GM23248 (cell line): ENCODE measurements at regions not wholly inside any gene's neighbourhood (a gene's known extent, or its start where the extent isn't known, plus 50 kb on each side); places are given as distances from the start of the nearest gene placed in this dataset.
A peak's percentile ranks its signal among the peaks of the same experiment; 100 is the strongest.

Experiments
- DNase-seq: peaks from one replicate; pipeline ENCODE4 v3.0.0-alpha.2; 2015
- H2AFZ ChIP-seq: fragments of 200-600 bp; sonication (generic); 2 replicates; pipeline ENCODE4 v1.6.1; 2016; ENCODE audit warnings: antibody characterized with exemption
- H3F3A ChIP-seq: fragments of 200-600 bp; sonication (generic); 2 replicates; pipeline ENCODE4 v1.6.1; 2016; ENCODE audit warnings: mild to moderate bottlenecking, antibody characterized with exemption, mixed run types; ENCODE audit not compliant: insufficient read depth
- H3K27ac ChIP-seq: fragments of 200-600 bp; sonication (generic); 2 replicates; pipeline ENCODE4 v1.5.1; 2016; ENCODE audit warnings: mild to moderate bottlenecking
- H3K27me3 ChIP-seq: fragments of 200-600 bp; sonication (generic); replicated peaks from 2 replicates; pipeline ENCODE4 v1.6.1; 2016; ENCODE audit warnings: mild to moderate bottlenecking; ENCODE audit not compliant: insufficient read depth
- H3K36me3 ChIP-seq: fragments of 200-600 bp; sonication (generic); 2 replicates; pipeline ENCODE4 v1.6.1; 2016; ENCODE audit warnings: low read depth, mild to moderate bottlenecking
- H3K4me1 ChIP-seq: fragments of 200-600 bp; sonication (generic); 2 replicates; pipeline ENCODE4 v1.6.1; 2016; ENCODE audit warnings: mild to moderate bottlenecking; ENCODE audit not compliant: insufficient read depth
- H3K4me2 ChIP-seq: fragments of 200-600 bp; sonication (generic); one replicate; pipeline ENCODE4 v1.6.1; 2016; ENCODE audit warnings: mild to moderate bottlenecking; ENCODE audit not compliant: unreplicated experiment
- H3K4me3 ChIP-seq: fragments of 200-600 bp; sonication (generic); 2 replicates; pipeline ENCODE4 v1.5.1; 2016; ENCODE audit warnings: mild to moderate bottlenecking
- H3K79me2 ChIP-seq: fragments of 200-600 bp; sonication (generic); 2 replicates; pipeline ENCODE4 v1.6.1; 2016; ENCODE audit warnings: mild to moderate bottlenecking; ENCODE audit not compliant: insufficient read depth
- H3K9ac ChIP-seq: fragments of 200-600 bp; sonication (generic); 2 replicates; pipeline ENCODE4 v1.6.1; 2016; ENCODE audit warnings: mild to moderate bottlenecking
- H3K9me2 ChIP-seq: fragments of 200-600 bp; sonication (generic); 2 replicates; pipeline ENCODE4 v1.6.1; 2016; ENCODE audit warnings: mixed run types, mild to moderate bottlenecking, moderate library complexity; ENCODE audit not compliant: insufficient read depth
- H3K9me3 ChIP-seq: fragments of 200-600 bp; sonication (generic); one replicate; pipeline ENCODE4 v1.6.1; 2017; ENCODE audit warnings: low read depth
- H4K20me1 ChIP-seq: fragments of 200-600 bp; sonication (generic); 2 replicates; pipeline ENCODE4 v1.6.0; 2016; ENCODE audit not compliant: insufficient read depth
- EZH2 ChIP-seq: fragments of 200-600 bp; sonication (generic); IDR thresholded peaks from 2 replicates; pipeline ENCODE4 v1.6.1; 2018; ENCODE audit warnings: antibody characterized with exemption, mild to moderate bottlenecking; ENCODE audit not compliant: insufficient read depth, poor library complexity, severe bottlenecking
- EZH2phosphoT487 ChIP-seq: fragments of 200-600 bp; sonication (generic); IDR thresholded peaks from 2 replicates; pipeline ENCODE4 v1.6.1; 2018; ENCODE audit warnings: antibody characterized with exemption, moderate library complexity, mild to moderate bottlenecking, low read depth; ENCODE audit not compliant: insufficient read depth
- WGBS, 2 experiments: methylation state at CpG; one replicate each; pipeline ENCODE4 v1.1.6; 2015 to 2017; ENCODE audit warnings: low lambda C conversion rate in 2 of 2, low coverage in 1 of 2; ENCODE audit errors: missing lambda C conversion rate in 2 of 2; 5-methylcytosine and 5-hydroxymethylcytosine counted together
- in situ Hi-C: fragments of 300-500 bp; cut with MboI; formaldehyde crosslinking; loops from 2 replicates; pipeline ENCODE4 v1.15.0; 2020

- Histone ChIP-seq H4K20me1 (no peaks in the 10 kb centered on the region), H3K4me1 (peaks cover 4% of the 10 kb centered on the region; the same call in 1 of the 2 replicates), H3K27ac (no peak overlapping the region), H3K9me2 (no peaks in the 10 kb centered on the region), H3K4me2 (no peak overlapping the region), H2AFZ (no peak overlapping the region), H3K9me3 (no peaks in the 10 kb centered on the region), H3F3A (no peaks in the 10 kb centered on the region), H3K36me3 (no peaks in the 10 kb centered on the region), H3K9ac (no peak overlapping the region), H3K4me3 (no peak overlapping the region), H3K79me2 (no peaks in the 10 kb centered on the region), H3K27me3 (peaks cover 52% of the 10 kb centered on the region)
- 12 to 29% methylated on average over 1 of the region's 1 CpG for WGBS, 2 experiments
- in situ Hi-C loops: no loop called here
- no peak for TF ChIP-seq EZH2
- TF ChIP-seq EZH2phosphoT487: no peak
- peak; percentile 4 for DNase-seq
These were observed 190.3 kb downstream of the TMEM167A start for GRCh38 chr5:82886911-82887310.

GRCh38 chr5:82885627-82886389 is 191.4 kb downstream of the TMEM167A start:
- Histone ChIP-seq H3K79me2 (no peaks in the 10 kb centered on the region), H3K4me2 (no peak overlapping the region)
- peak; percentile 5 for DNase-seq

DNA sequence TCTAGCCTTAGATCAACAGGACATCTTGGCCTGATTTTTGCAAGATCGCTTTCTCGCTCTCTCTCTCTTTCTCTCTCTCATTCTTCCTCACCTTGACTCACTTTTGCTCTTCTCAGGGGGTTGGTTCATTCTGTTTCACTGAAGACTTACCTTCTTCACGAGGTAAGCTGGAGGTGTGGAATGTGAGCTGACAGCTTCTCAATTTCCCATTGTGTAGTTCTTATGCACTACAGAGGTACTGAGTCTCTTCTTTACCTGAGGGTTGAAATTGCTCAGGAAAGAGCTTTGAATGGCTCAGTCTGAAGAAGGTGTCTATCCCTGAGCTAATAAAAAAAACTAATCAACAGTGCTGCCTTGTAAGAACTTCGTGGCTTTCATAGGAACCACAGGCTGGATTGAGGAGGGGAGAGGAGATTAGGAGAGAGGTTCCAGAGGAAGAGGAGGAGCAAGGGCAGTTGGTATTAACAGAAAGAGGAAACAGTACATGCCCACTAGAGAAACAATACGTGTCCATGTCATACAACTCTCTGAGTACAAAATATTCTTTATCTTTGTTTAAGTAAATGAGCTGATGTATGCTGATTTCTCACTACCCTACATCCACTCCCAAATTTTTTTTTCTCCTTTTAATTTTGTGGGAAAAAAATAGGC is 192.2 kb downstream of the TMEM167A start:
- H3K27ac ChIP-seq: no peak overlapping the region
- H2AFZ ChIP-seq: no peak overlapping the region
- no peak overlapping the region for H3K9ac ChIP-seq
- no peaks in the 10 kb centered on the region for H3K9me2 ChIP-seq
- no peaks in the 10 kb centered on the region for H3K79me2 ChIP-seq
- DNase-seq: no peak
- H3K27me3 ChIP-seq: peaks cover 44% of the 10 kb centered on the region
- H3K9me3 ChIP-seq: no peaks in the 10 kb centered on the region
- no peak overlapping the region for H3K4me2 ChIP-seq
- H4K20me1 ChIP-seq: no peaks in the 10 kb centered on the region
- in situ Hi-C loops: no loop called here
- H3F3A ChIP-seq: no peaks in the 10 kb centered on the region
- no peaks in the 10 kb centered on the region for H3K36me3 ChIP-seq
- H3K4me1 ChIP-seq: peaks cover 4% of the 10 kb centered on the region; the same call in 1 of the 2 replicates
- TF ChIP-seq EZH2phosphoT487 (no peak), EZH2 (no peak)
- no peak overlapping the region for H3K4me3 ChIP-seq
- 47 to 60% methylated on average over 5 of the region's 5 CpGs for WGBS, 2 experiments

More at GRCh38 chr5:82885627-82886389, 191.4 kb downstream of the TMEM167A start:
- H3K9me3 ChIP-seq: no peaks in the 10 kb centered on the region
- 40 to 50% methylated on average over 3 of the region's 3 CpGs for WGBS, 2 experiments
- H3K36me3 ChIP-seq: no peaks in the 10 kb centered on the region
- no peak overlapping the region for H3K27ac ChIP-seq
- H3K4me1 ChIP-seq: peaks cover 4% of the 10 kb centered on the region; the same call in 1 of the 2 replicates
- H4K20me1 ChIP-seq: no peaks in the 10 kb centered on the region
- in situ Hi-C loops: no loop called here
- H3K9ac ChIP-seq: no peak overlapping the region
- H2AFZ ChIP-seq: no peak overlapping the region
- TF ChIP-seq EZH2: no peak
- TF ChIP-seq EZH2phosphoT487: 0 out of 2 replicates have a peak, but pooled peaks have one; percentile 35
- no peaks in the 10 kb centered on the region for H3K9me2 ChIP-seq
- H3F3A ChIP-seq: no peaks in the 10 kb centered on the region
- peaks cover 46% of the 10 kb centered on the region for H3K27me3 ChIP-seq
- no peak overlapping the region for H3K4me3 ChIP-seq

GRCh38 chr5:82882316-82882715 is 194.9 kb downstream of the TMEM167A start:
- Histone ChIP-seq H3K9ac (no peak overlapping the region), H3K9me3 (peaks cover 5% of the 10 kb centered on the region), H3K27me3 (peaks cover 23% of the 10 kb centered on the region; the same call in 1 of the 2 replicates), H4K20me1 (no peaks in the 10 kb centered on the region), H3K9me2 (no peaks in the 10 kb centered on the region), H3K4me2 (no peak overlapping the region), H3K36me3 (0 out of 2 replicates have a peak, but pooled peaks cover 4% of the 10 kb centered on the region), H3F3A (no peaks in the 10 kb centered on the region), H3K27ac (no peak overlapping the region), H3K79me2 (no peaks in the 10 kb centered on the region), H3K4me1 (peaks cover 4% of the 10 kb centered on the region; the same call in 1 of the 2 replicates), H3K4me3 (no peak overlapping the region), H2AFZ (no peak overlapping the region)
- no peak for DNase-seq
- TF ChIP-seq EZH2 (no peak), EZH2phosphoT487 (no peak)
- in situ Hi-C loops: no loop called here
